NCI-H2081 (cell line): ENCODE measurements at regions not wholly inside any gene's neighbourhood (a gene's known extent, or its start where the extent isn't known, plus 50 kb on each side); places are given as distances from the start of the nearest gene placed in this dataset.
"Not testable (repeated sequence)": the region's sequence is repeated elsewhere in the genome, so short reads cannot be mapped to it uniquely, and the experiment has no call there.

Experiments used
- DNase-seq, 2 experiments: peaks; one replicate each; lab custom pipeline; 2025; lab: John Stamatoyannopoulos, UW

DNA sequence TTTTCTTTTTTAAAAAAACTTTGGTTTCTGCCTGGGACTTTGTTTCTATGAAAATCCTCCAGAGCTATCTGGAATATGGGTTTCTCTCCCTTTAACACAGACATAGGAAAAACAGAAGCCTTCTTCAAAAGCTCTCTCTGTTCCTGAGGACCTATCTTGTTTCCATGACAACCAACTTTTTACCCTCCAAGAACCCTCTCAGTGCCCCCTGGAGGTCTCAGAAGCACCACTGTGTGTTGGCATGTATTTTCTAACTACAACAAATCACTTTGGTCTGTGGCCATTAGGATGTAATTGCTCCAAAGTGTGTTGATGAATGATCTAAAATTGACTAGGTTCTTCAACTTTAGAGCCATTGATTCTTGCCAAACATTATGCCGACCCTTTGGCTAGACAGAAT is 1331.6 kb downstream of the ADGRL3 start:
- no peak for DNase-seq

DNA sequence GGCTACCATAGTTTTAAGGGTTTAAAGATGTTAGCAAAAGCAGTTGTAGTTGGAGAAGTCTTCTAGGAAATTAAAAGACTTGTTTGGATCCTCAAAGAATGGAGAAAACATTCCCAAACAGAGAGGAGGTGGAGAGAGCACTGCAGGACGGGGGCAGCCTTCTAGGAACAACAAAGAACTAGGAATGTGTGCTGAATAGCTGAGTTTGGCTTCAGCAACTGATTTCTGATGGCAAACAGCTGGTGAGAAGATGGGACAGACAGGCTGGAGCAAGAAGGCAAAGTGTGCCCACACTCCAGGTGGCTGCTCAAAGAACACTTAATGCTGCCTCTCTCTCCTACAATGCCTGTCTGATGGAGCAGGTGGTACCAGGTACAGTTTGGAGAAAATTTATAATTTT is 1331.1 kb downstream of the ADGRL3 start:
- no peak for DNase-seq

DNA sequence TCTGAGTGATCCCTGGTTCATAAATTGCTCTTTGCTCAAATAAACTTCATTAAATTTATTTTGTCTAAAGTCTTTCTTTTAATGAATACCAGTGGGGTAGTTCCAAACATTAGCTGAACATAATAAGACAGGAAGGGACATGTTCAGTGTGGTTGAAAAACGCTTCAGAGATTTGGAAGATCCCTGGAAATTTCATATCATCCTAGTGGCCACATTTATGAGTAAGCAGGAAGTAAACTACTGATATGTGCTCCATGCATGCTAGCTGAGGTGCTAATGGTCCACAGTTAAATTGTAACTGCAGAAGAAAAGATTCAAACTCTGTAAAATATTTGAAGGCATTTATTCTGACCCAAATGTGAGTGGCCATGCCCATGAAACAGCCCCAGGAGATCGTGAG is 1328.7 kb downstream of the ADGRL3 start:
- DNase-seq: no peak

DNA sequence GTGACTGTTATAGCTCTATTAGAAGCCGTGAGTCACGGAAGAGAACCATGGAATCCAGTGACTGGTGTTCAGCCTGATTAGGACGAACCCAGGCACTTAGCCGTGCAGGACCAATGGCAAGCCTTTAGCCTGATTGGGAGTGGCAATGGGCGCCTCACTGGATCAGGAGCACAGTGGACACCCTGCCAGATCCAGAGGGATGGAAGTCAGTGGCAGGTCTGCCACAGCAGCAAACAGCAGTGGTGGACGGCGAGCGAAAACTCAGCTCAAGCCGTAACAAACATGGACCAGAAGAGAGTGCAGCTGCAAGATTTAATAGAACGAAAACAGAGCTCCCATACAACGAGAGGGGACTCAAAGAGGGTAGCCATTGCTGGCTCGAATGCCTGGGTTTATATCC is 1326.5 kb downstream of the ADGRL3 start:
- no peak for DNase-seq

DNA sequence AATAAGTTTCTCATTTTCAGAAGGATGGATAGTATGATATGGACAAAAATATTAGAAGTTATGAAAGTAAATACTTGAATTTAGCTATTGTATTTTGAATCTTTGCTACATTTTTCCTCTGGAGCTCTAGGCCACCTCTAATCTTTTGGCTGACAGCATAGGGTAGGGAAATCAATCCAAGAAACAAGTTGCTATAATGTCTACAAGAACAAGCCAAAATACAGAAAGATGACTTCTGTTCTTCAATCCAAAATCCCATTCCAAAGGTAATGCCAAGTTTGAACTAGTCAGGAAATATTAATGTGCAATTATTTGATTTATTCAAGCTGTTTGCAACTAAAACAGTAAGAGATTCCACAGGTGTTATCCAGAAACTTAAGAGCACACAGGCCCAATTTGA is 1323.1 kb downstream of the ADGRL3 start:
- DNase-seq: no peak

DNA sequence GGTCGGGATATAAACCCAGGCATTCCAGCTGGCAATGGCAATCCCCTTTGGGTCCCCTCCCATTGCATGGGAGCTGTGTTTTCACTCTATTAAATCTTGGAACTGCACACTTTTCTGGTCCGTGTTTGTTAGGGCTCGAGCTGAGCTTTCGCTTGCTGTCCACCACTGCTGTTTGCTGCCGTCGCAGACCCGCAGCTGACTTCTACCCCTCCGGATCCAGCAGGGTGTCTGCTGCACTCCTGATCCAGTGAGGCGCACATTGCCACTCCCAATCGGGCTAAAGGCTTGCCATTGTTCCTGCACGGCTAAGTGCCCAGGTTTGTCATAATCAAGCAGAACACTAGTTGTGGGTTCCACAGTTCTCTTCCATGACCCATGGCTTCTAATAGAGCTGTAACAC is 1322.1 kb downstream of the ADGRL3 start:
- no peak for DNase-seq

DNA sequence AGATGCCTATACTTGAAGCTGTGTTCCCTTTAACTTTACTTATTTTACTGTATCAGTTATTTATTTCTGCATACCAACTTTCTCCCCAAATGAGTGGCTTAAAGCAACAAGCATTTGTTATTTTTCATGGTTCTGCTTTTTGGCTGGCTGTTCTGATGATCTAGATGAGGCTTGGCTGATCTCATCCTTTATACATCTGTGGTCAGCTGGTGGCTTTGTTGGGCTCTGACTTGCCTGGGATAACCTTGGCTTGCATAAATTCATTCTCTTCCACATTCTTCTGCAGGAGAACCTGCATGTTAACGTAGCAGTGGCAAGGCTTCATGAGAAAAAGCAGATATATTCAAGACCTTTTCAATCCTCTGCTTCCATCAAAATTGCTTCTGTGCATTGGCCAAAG is 1317.6 kb downstream of the ADGRL3 start:
- DNase-seq: no peak

DNA sequence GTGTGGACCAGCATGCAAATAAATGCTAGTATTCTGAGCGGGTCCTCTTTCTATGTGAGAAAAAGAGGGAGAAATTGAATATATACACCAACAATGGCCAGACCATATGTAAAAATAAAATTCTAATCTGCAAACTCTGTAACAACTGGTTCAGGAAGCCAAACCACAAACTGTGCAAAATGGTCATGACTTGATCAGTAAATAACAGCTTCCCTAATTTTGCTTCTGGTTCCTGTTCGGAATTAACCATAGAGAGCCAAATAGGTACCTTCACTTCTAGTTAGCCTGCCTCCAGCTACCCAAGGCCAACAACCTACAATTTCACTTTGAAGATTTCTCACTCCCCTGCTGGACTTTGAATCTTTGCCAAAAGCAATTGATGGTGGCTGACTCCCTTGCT is 1313.2 kb downstream of the ADGRL3 start:
- peak; percentile 39 to 64 for DNase-seq

DNA sequence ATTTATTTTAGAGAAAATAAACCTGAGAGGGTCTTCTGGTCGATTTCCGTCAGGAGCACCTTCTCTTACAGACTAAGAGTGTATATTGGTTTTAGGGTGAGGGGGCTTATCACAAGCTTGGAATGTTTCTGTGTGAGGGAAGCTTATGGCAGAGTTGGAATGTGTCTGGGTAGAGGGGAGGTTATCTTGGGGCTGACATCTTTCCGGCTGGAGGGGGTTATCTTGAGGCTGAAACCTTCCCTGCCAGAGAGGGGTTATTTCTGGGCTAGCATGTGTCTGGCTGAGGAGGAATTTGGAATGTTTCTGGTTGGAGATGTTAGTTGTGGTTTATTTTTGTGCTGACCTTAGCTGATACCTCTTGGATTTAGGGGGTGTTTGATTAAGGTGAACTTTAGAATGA is 1312.1 kb downstream of the ADGRL3 start:
- no peak for DNase-seq

DNA sequence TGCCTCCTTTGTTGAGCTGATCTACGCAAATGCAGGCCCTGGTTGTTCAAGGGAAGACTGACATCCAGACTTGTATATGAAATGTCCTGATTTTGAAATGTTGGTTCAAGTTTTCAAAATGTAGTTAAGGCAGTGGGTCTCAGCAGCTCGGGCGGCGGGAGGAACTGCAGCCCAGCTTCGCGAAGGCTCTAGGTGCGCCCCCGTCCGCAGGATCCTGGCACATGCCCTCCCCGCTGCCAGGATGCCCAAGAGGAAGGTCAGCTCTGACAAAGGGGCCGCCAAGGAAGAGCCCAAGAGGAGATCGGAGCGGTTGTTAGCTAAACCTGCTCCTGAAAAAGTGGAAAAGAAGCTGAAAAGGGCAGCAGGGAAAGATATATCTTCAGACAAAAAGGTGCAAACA is 1310.1 kb downstream of the ADGRL3 start:
- no peak for DNase-seq

DNA sequence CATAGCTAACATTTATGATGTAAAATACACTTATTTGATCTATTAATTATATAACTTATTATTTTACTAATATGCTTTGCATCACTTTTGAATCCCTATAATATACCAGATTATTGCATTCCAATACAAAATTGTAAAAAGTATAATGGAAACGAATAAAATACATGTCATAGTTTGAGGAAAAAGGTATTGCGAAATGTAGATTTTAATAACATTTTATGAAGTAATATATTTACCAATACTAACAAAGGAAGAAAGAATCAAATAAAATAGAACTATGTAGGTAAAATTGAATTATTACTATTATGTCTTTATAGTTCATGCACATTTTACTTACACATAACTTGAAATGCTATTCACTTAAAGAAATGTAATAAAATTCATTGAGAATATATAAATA is 1300.2 kb downstream of the ADGRL3 start:
- no peak for DNase-seq

DNA sequence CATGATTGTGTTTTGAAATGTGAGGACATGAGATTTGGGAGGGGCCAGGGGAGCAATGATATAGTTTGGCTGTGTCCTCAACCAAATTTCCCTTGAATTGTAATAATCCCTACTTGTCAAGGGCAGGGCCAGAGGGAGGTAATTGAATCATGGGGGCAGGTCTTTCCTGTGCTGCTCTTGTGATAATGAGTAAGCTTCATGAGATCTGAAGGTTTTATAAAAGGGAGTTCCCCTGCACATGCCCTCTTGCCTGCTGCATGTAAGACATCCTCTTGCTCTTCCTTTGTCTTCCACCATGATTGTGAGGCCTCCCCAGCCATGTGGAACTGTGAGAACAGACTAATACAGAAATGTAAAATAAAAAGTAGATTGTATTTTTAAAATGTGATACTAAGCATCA is 1294.9 kb downstream of the ADGRL3 start:
- DNase-seq: no peak

DNA sequence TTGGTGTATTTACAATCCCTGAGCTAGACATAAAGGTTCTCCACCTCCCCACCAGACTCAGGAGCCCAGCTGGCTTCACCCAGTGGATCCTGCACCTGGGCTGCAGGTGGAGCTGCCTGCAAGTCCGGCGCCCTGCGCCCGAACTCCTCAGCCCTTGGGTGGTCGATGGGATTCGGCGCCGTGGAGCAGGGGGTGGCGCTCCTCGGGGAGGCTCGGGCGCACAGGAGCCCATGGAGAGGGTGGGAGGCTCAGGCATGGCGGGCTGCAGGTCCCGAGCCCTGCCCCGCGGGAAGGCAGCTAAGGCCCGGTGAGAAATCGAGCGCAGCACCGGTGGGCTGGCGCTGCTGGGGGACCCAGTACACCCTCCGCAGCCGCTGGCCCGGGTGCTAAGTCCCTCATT is 1291.6 kb downstream of the ADGRL3 start:
- DNase-seq: not testable (repeated sequence)

DNA sequence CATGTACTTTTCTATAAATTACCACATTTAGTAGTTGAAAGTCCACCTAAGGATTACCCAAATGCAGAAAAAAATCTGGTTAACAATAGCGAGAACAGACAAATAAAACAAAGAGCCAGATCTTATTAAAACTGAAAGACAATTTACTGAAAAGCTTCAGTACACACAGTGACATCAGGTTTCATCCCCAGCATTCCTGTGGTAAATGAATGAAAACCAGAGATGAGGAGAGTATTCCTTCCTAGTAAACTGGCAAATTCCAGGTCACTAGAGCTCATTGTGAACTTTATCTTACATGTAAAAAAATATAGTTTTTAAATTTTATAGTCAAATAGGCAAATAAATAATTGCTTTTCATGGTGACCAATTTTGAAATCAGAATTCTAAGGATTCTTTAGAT is 1290.5 kb downstream of the ADGRL3 start:
- no peak for DNase-seq

DNA sequence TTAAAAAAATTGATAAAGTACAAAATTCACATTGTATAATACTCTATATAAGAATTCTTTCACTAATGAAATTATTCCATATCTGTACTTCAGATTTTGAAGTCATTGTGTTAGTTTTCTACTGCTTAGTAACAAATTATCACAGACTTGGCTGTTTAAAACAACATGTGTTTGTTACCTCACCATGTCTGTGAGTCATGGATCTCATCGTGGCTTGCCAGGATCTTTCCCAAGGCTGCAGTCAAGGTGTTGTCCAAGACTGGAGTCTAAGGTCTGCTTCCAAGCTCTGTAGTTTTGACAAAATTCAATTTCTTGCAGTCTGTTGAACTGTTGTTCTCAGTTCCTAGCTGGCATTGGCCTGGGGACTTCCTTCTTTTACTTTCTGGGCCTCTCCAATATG is 1286.9 kb downstream of the ADGRL3 start:
- DNase-seq: no peak

DNA sequence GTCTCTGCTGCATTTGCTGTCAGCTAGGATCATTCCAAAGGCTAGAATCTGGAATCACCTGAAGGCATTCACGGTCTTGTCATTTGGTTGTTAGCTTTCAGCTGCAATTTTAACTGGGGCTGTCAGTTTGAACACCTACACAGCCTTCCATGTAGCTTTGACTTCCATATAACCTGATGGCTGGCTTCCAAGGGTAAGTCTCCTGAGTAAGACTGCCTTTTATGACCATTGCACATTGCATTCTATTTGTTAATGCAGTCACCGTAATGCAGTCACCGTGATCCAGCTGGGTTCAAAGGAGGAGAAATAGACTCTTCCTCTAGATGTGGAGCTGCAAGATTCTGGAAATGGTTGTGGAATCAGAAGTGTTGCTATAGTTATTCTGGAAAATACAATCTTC is 1284.2 kb downstream of the ADGRL3 start:
- no peak for DNase-seq

DNA sequence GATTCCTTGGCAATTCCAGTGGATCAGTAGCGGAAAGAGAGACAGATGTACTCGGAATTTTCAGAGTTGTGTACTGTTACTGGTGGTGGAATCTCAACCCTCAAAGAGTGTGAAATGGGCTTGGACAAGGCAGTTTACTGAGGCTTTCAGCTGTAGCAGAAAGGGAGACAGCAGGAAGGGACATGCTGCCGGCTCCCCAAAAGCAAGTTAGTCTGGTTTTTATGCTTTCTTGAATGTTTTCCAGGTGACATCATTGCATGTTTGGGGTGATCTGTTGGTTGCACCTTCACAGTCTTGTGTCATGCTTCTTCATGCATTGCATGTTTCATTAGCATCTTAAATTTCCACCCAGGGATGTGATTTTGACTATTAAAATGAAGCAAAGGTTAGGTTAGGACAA is 1282.2 kb downstream of the ADGRL3 start:
- DNase-seq: no peak

DNA sequence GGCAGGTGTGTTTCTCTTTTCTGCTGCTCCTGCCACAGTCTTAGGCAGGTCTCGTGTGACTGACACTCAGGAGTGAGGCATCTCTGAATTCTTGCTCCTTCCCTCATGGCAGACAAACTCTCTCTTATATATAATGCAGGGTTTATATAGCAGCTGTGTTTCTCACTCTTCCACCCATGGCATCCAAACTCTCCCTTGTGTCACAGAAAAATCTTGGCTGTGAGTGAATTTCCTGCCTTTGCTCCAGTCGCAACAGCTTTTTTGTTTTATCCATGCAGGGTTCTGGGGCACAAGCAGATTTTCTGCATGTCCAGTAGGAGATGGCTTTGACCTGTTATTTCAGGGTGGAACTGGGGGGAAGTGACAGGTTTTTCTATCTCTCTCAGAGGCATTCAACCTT is 1275.5 kb downstream of the ADGRL3 start:
- DNase-seq: no peak

DNA sequence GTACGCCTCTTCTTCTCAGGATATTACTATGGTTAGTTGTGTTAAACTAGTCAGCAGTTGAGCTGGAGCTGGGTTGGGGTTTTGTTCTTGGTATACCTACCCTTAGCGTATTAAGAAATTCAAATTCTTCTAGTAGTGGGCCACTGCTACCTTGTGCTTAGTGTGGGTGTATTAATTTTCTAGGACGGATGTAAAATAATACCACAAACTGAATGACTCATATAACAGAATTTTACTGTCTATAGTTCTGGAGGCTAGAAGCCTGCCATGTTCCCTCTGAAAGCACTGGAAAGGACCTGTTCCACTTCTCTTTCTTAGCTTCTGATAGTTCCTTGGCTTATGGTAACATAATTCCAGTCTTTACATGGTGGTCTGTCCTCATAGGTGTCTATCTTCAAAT is 1274.7 kb downstream of the ADGRL3 start:
- DNase-seq: no peak

DNA sequence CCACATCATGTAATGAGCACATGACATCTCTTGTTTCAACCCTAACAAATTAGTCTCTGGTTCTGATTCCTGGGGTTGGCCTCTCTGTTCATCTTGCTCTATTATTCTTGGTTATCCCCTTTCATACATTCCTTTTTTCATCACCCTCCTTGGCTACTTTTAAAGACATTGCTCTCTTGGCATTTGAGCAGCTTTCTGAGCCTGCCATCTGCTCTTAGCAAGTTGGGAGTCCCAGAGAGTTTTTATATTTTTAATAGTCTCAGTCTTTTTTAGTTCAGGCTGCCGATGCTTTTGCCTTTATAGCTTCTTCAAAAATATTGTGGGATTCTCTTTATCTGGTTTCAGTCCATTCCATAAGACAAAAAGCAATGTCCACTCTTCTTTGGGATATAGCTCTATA is 1270.9 kb downstream of the ADGRL3 start:
- DNase-seq: no peak

DNA sequence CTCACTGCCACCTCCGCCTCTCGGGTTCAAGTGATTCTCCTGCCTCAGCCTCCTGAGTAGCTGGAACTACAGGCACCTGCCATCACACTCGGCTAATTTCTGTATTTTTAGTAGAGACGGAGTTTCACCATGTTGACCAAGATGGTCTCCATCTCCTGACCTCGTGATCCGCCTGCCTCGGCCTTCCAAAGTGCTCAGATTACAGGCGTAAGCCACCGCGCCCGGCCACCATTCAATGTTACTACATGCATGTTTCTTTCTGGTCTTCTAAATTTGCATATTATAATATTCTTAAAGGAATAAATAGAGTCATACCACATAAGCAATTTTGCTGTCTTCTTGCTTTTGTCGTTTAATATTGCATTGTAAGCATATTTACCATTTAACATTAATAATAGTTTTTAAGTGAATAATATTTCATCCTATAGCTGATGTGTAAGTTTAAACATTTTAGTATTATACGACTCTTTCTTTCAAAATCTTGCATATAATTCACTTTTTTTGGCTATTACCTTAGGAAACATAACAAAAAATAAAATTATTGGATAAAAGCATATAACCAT is 1270.4 kb downstream of the ADGRL3 start:
- DNase-seq: no peak

DNA sequence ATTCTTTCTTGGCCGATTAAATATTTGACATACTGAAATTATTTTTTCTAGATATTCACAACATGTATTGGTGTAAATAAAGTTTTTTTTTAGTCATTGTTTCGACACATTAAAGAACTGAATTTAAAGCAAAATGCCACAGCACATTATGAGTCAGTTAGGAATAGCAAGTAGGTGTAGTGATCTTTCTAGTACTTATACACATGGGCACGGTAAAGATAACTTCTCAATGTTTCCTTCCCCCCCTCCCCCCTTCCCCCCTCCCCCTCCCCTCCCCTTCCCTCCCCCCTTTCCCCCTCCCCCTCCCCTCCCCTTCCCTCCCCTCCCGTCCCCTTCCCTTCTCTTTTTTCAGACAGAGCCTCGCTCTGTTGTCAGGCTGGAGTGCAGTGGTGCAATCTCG is 1269.9 kb downstream of the ADGRL3 start:
- no peak for DNase-seq

DNA sequence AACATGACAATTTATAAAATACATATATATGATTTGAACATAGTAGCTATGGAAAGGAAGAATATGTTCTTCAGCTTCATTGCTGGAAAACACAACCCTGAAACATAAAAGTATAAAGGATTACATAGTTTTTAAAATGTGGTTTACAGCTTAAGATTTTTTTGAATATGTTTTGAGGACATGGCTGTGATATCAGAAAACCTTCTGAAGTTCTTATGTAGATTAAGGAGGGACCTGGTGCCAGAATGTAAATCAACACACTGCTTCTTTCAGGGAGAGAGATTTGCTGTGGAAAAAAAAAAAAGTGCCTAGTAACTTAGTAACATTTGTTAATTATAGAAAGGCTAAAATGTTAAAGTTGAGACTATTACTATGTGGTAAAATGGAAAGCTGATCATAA is 1261.8 kb downstream of the ADGRL3 start:
- no peak for DNase-seq

DNA sequence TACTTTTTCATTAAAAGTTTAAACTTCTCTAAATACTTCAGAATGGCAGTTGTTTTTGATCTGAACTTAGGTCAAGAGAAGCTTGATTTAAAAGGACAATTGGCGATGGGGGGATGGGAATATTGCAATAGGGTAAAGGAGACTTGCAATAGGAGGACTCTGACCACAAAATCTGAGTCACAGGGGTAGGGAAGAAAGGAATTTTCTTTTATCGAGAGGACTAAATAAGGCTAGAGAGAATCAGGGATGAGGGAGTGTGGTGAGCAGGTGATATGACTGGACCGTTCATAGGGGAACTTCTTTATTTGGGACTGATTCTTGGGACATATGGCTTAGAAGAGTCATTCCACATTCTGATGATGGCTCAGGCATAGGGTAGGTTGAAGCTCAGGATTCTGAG is 1260.2 kb downstream of the ADGRL3 start:
- DNase-seq: no peak

DNA sequence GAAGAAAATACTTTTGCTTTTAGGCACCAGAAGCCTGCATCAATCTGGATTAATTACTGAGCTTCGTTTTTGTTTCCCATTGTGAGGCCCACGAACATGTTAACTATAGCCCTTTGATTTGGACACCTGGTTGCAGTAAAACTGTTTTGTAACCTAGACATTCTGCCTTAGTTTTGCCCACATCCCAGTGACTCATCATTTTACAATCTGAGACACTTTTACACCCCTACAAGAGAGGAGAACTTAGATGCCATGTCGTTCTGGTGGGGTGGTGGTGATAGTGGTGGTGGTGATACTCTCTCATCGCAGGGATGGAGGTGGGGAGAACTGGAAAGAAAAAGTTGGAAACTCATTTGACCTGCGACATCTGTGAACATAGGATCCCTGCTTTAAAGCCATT is 1257.2 kb downstream of the ADGRL3 start:
- DNase-seq: no peak
